ENCODE measurements at regions not wholly inside any gene's neighbourhood (a gene's known extent, or its start where the extent isn't known, plus 50 kb on each side); places are given as distances from the start of the nearest gene placed in this dataset.
"Not testable (repeated sequence)": the region's sequence is repeated elsewhere in the genome, so short reads cannot be mapped to it uniquely, and the experiment has no call there.

GRCh38 chr13:65497265-65497664 lies 1732.9 kb downstream of the PCDH9 start:
- no peak overlapping the region for H3K27ac Mint-ChIP-seq (ENCODE audit: unreplicated experiment)
- no peak overlapping the region for H3K4me3 Mint-ChIP-seq (ENCODE audit: unreplicated experiment)
- no peaks in the 10 kb centered on the region for H3K36me3 Mint-ChIP-seq (ENCODE audit: low read depth)
- peaks cover 2% of the 10 kb centered on the region for H3K4me1 Mint-ChIP-seq (ENCODE audit: low read depth)
- no peak for DNase-seq (ENCODE audit: low spot score)
- H3K27me3 Mint-ChIP-seq (ENCODE audit: low read depth): no peaks in the 10 kb centered on the region
- H3K9me3 Mint-ChIP-seq (ENCODE audit: low read depth): peaks cover 5% of the 10 kb centered on the region
- TF ChIP-seq CTCF (IDR thresholded peaks at IDR 0.05): no peak

- not testable (repeated sequence) for H3K27me3 Mint-ChIP-seq (ENCODE audit: low read depth); DNase-seq (ENCODE audit: low spot score); H3K4me3 Mint-ChIP-seq (ENCODE audit: unreplicated experiment); H3K27ac Mint-ChIP-seq (ENCODE audit: unreplicated experiment); H3K36me3 Mint-ChIP-seq (ENCODE audit: low read depth); H3K9me3 Mint-ChIP-seq (ENCODE audit: low read depth)
- H3K4me1 Mint-ChIP-seq (ENCODE audit: low read depth): peaks cover 17% of the 10 kb centered on the region
These were observed 1739.4 kb downstream of the PCDH9 start for GRCh38 chr13:65490725-65491124.

- no peak for DNase-seq (ENCODE audit: low spot score)
- peaks cover 15% of the 10 kb centered on the region for H3K9me3 Mint-ChIP-seq (ENCODE audit: low read depth)
- H3K27me3 Mint-ChIP-seq (ENCODE audit: low read depth): no peaks in the 10 kb centered on the region
- TF ChIP-seq CTCF (IDR thresholded peaks at IDR 0.05): no peak
- no peaks in the 10 kb centered on the region for H3K36me3 Mint-ChIP-seq (ENCODE audit: low read depth)
- no peak overlapping the region for H3K27ac Mint-ChIP-seq (ENCODE audit: unreplicated experiment)
- H3K4me3 Mint-ChIP-seq (ENCODE audit: unreplicated experiment): no peak overlapping the region
- H3K4me1 Mint-ChIP-seq (ENCODE audit: low read depth): peaks cover 17% of the 10 kb centered on the region
These were observed 1741.5 kb downstream of the PCDH9 start for GRCh38 chr13:65488606-65489005.

- Mint-ChIP-seq H3K4me3 (ENCODE audit: unreplicated experiment) (no peak overlapping the region), H3K4me1 (ENCODE audit: low read depth) (no peaks in the 10 kb centered on the region), H3K27ac (ENCODE audit: unreplicated experiment) (no peak overlapping the region), H3K36me3 (ENCODE audit: low read depth) (no peaks in the 10 kb centered on the region), H3K9me3 (ENCODE audit: low read depth) (peaks cover 18% of the 10 kb centered on the region), H3K27me3 (ENCODE audit: low read depth) (no peaks in the 10 kb centered on the region)
- DNase-seq (ENCODE audit: low spot score): no peak
- TF ChIP-seq CTCF (IDR thresholded peaks at IDR 0.05): no peak
These were observed 1750.4 kb downstream of the PCDH9 start for GRCh38 chr13:65479692-65480091.

GRCh38 chr13:65473196-65473595 lies 1756.9 kb downstream of the PCDH9 start:
- Mint-ChIP-seq H3K36me3 (ENCODE audit: low read depth) (no peaks in the 10 kb centered on the region), H3K9me3 (ENCODE audit: low read depth) (peaks cover 10% of the 10 kb centered on the region), H3K4me1 (ENCODE audit: low read depth) (peaks cover 8% of the 10 kb centered on the region), H3K4me3 (ENCODE audit: unreplicated experiment) (no peak overlapping the region), H3K27ac (ENCODE audit: unreplicated experiment) (no peak overlapping the region), H3K27me3 (ENCODE audit: low read depth) (no peaks in the 10 kb centered on the region)
- no peak for TF ChIP-seq CTCF (IDR thresholded peaks at IDR 0.05)
- no peak for DNase-seq (ENCODE audit: low spot score)

- no peaks in the 10 kb centered on the region for H3K36me3 Mint-ChIP-seq (ENCODE audit: low read depth)
- no peak overlapping the region for H3K27ac Mint-ChIP-seq (ENCODE audit: unreplicated experiment)
- H3K4me3 Mint-ChIP-seq (ENCODE audit: unreplicated experiment): no peak overlapping the region
- H3K27me3 Mint-ChIP-seq (ENCODE audit: low read depth): no peaks in the 10 kb centered on the region
- peaks cover 8% of the 10 kb centered on the region for H3K4me1 Mint-ChIP-seq (ENCODE audit: low read depth)
- no peak for TF ChIP-seq CTCF (IDR thresholded peaks at IDR 0.05)
- H3K9me3 Mint-ChIP-seq (ENCODE audit: low read depth): peaks cover 10% of the 10 kb centered on the region
- DNase-seq (ENCODE audit: low spot score): no peak
These were observed 1757.8 kb downstream of the PCDH9 start for GRCh38 chr13:65472336-65472735.
